ENCODE measurements at regions not wholly inside any gene's neighbourhood (a gene's known extent, or its start where the extent isn't known, plus 50 kb on each side); places are given as distances from the start of the nearest gene placed in this dataset.

GRCh38 chr4:155607481-155607880 lies 59.2 kb upstream of the GUCY1A1 start:
- Histone ChIP-seq H2BK12ac (ENCODE audit: low read depth, low read length) (no peak overlapping the region), H3K9ac (replicated peaks in 1 of 4; ENCODE audit: extremely low read depth in 1 of 4, low read depth in 3 of 4, low read length in 3 of 4) (no peak overlapping the region), H3K9me3 (ENCODE audit: insufficient read depth in 2 of 2, low read depth in 1 of 2, low read length in 1 of 2) (no peaks in the 10 kb centered on the region), H3K23ac (ENCODE audit: insufficient read length) (no peak overlapping the region), H2AK5ac (ENCODE audit: low read depth, low read length) (no peak overlapping the region), H2BK5ac (ENCODE audit: low read depth, low read length) (no peak overlapping the region), H2AFZ (ENCODE audit: low read length) (no peak overlapping the region), H4K8ac (ENCODE audit: extremely low read depth, insufficient read depth, low read length) (no peak overlapping the region), H4K91ac (replicated peaks; ENCODE audit: insufficient read length, low read length) (no peak overlapping the region), H3K4ac (replicated peaks; ENCODE audit: insufficient read length, low read depth, low read length) (no peak overlapping the region), H3K18ac (ENCODE audit: extremely low read depth, low read length) (no peak overlapping the region), H3K4me2 (ENCODE audit: insufficient read depth in 1 of 2, low read depth in 2 of 2, low read length in 2 of 2) (no peak overlapping the region), H3K4me3 (ENCODE audit: extremely low read depth in 1 of 4, insufficient read depth in 2 of 4, low read depth in 3 of 4, low read length in 4 of 4) (no peak overlapping the region), H3K79me1 (ENCODE audit: low read depth, low read length) (no peaks in the 10 kb centered on the region), H3K4me1 (replicated peaks in 1 of 4; ENCODE audit: control insufficient read depth in 3 of 4, insufficient read depth in 4 of 4, low read length in 3 of 4) (no peaks in the 10 kb centered on the region), H3K79me2 (ENCODE audit: control insufficient read depth in 1 of 2, insufficient read depth in 2 of 2, low read length in 2 of 2) (no peaks in the 10 kb centered on the region), H2BK120ac (replicated peaks; ENCODE audit: low read depth, low read length) (no peak overlapping the region), H3K27ac (ENCODE audit: low read depth, low read length) (no peak overlapping the region), H3K14ac (ENCODE audit: insufficient read length) (no peak overlapping the region), H4K20me1 (replicated peaks in 1 of 2; ENCODE audit: control insufficient read depth in 1 of 2, insufficient read depth in 2 of 2, low read length in 2 of 2) (no peaks in the 10 kb centered on the region), H3K23me2 (ENCODE audit: low read depth, low read length) (no peaks in the 10 kb centered on the region), H3K27me3 (replicated peaks in 1 of 4; ENCODE audit: control insufficient read depth in 3 of 4, extremely low read depth in 1 of 4, insufficient read depth in 3 of 4, low read length in 3 of 4) (no peaks in the 10 kb centered on the region), H3K56ac (replicated peaks; ENCODE audit: insufficient read length, low read depth, low read length) (no peak overlapping the region), H3K36me3 (ENCODE audit: control insufficient read depth in 2 of 4, insufficient read depth in 4 of 4, low read length in 3 of 4) (no peaks in the 10 kb centered on the region), H2BK20ac (ENCODE audit: low read length) (no peak overlapping the region), H2BK15ac (ENCODE audit: low read length) (no peak overlapping the region), H4K5ac (ENCODE audit: insufficient read length, low read depth, low read length) (no peak overlapping the region)
- ChIA-PET CTCF (ENCODE audit: partially characterized antibody) (no interaction called here), POLR2A (ENCODE audit: partially characterized antibody) (no interaction called here)
- WGBS, 2 experiments (ENCODE audit: extremely low coverage in 1 of 2, insufficient coverage in 1 of 2, insufficient read length in 1 of 2, insufficient replicate concordance in 2 of 2, low coverage in 1 of 2, low lambda C conversion rate in 2 of 2, missing lambda C conversion rate in 1 of 2), result 93% methylated on average over 1 of the region's 1 CpG; no CpG with 5 or more reads in 1 of the 2 experiments
- FAIRE-seq (no peak), DNase-seq (ENCODE audit: low read depth in 1 of 2, low spot score in 2 of 2) (no peak)
- no peak for TF ChIP-seq TCF12 (IDR thresholded peaks at IDR 0.05; ENCODE audit: low read depth, low read length)
- TF ChIP-seq RAD21 (IDR thresholded peaks at IDR 0.05 in 1 of 2, conservative IDR thresholded peaks at IDR 0.05 in 1 of 2; ENCODE audit: low read depth in 2 of 2, low read length in 2 of 2), result no peak
- no peak for TF ChIP-seq SIN3A (conservative IDR thresholded peaks at IDR 0.05 in 1 of 2, IDR thresholded peaks at IDR 0.05 in 1 of 2; ENCODE audit: low read depth in 1 of 2, low read length in 2 of 2)
- no peak for TF ChIP-seq EGR1 (IDR thresholded peaks at IDR 0.05; ENCODE audit: borderline replicate concordance, low read depth, low read length)
- TF ChIP-seq SP4 (IDR thresholded peaks at IDR 0.05; ENCODE audit: low read length), result no peak
- no peak for TF ChIP-seq POU5F1 (IDR thresholded peaks at IDR 0.05; ENCODE audit: low read depth, low read length)
- TF ChIP-seq RNF2 (IDR thresholded peaks at IDR 0.05; ENCODE audit: borderline replicate concordance, low read depth, low read length, missing control alignments, poor library complexity, severe bottlenecking), result no peak
- TF ChIP-seq SRF (IDR thresholded peaks at IDR 0.05; ENCODE audit: low read depth, low read length), result no peak
- no peak for TF ChIP-seq RBBP5 (IDR thresholded peaks at IDR 0.05; ENCODE audit: borderline replicate concordance, low read depth, low read length)
- TF ChIP-seq BRCA1 (IDR thresholded peaks at IDR 0.05; ENCODE audit: low read depth, low read length), result no peak
- TF ChIP-seq KDM1A (IDR thresholded peaks at IDR 0.05; ENCODE audit: borderline replicate concordance, low read length), result no peak
- TF ChIP-seq, protein P1, sequence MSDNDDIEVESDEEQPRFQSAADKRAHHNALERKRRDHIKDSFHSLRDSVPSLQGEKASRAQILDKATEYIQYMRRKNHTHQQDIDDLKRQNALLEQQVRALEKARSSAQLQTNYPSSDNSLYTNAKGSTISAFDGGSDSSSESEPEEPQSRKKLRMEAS (IDR thresholded peaks at IDR 0.05), result no peak

Data from H1 (cell line).